SHP77 (cell line): ENCODE measurements at regions not wholly inside any gene's neighbourhood (a gene's known extent, or its start where the extent isn't known, plus 50 kb on each side); places are given as distances from the start of the nearest gene placed in this dataset.

Experiments used
- DNase-seq, 2 experiments: peaks; one replicate each; lab custom pipeline; 2025; lab: John Stamatoyannopoulos, UW

- DNase-seq = no peak
These were observed 138.9 kb downstream of the TOMM20 start for GRCh38 chr1:234989479-234990327.

DNA sequence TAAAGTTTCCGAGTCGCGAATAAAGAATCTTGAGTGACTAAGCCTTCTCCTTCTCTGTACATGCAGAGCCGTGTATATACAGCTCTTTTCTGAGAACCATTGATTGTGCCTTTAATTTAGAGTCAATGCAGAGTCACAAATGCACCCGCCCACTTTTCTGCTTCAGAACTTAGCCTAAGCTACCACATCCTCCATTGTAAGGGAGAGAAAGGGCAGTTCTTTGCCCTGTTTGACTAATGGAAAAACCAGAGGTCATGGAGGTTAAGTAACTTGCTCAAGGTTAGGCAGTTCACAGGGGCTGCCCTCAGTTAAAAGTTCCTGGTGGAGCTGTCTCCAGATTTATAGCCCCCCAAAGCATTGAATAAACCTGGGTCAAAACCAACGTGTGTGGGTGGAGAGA is 139.6 kb downstream of the TOMM20 start:
- DNase-seq = no peak

- no peak for DNase-seq
These were observed 140.1 kb downstream of the TOMM20 start for GRCh38 chr1:234988536-234988935.

DNA sequence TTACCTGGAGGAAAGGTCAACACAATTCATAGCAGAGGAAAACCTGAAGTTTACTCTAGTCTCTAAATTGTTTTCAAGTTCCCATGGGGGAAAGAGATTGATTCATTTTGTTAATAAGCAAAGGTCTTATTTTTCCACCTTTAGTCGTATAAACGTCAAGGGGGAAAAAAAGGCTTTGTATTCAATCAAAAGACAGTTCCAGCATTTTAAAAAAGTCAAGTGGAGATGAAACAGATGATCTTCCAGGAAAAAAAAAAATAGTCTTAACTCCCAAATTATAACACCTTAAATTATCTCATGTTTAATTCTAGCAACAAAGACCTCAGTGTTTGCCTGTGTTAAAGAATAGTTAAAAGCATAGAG is 140.5 kb downstream of the TOMM20 start:
- DNase-seq = no peak

DNA sequence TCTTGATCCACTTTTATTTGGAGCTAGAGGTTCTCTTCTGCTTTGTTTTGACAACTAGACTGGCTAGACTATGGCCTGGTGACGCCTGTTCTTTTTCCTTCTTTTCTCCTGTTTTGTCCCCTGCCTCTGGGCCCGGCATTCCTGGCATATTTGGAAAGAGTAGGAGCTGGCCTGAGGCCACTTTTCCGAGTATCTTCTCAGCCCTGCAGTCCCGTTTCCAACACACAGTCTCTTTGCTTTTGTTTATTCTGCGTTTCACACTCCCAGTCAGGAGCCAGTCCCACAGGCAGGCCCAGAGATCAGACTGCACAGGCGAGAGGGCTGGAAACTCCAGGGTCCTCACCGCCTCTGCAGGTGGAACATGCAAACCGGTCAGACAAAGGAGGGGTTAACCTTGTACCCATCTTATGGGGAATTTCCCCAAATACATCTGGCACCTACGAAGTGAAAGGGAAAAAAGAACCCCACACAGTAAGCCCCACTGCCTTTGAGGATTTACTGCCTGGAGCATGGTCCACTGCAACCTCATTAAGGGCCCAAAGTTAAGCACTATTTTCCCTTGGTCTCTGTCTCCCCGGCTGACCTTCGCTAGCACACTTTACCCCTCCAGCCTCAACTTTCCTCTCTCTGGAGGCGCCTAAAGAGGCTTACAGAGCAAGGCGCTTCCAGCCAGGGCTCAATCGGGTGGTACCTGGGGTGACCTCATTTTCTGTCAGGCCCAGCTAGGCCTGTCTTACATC is 141.1 kb downstream of the TOMM20 start:
- no peak for DNase-seq

GRCh38 chr1:234986750-234987414 is 141.8 kb downstream of the TOMM20 start:
- no peak for DNase-seq

DNA sequence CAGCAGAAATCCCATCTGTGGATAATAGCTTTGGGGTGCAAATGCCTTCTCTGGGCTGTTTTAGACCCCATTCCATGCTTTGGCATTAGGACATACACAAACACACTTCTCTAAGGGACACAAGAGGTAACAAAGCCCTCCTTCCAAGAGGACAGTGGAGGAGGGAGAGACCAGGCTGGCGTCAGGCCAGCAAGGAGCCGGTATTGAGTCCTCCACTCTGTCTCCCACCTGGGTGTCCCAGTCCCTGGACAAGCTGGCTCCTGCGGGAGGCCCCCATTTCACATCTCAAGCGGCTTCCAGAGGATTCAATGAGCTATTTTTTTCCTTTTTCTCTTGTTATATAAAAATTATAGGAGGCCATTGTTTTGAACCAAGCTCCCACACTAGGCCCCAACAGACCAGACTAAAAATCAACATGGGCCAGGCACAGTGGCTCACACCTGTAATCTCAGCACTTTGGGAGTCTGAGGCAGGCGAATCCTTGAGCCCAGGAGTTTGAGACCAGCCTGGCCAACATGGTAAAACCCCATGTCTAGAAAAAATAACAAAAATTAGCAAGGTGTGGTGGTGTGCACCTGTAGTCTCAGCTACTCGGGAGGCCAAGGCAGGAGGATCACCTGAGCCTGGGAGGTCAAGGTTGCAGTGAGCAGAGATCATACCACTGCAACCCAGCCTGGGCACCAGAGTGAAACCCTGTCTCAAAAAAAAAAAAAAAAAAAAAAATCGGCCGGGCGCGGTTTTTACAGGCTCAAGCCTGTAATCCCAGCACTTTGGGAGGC is 142.9 kb downstream of the TOMM20 start:
- no peak for DNase-seq

DNA sequence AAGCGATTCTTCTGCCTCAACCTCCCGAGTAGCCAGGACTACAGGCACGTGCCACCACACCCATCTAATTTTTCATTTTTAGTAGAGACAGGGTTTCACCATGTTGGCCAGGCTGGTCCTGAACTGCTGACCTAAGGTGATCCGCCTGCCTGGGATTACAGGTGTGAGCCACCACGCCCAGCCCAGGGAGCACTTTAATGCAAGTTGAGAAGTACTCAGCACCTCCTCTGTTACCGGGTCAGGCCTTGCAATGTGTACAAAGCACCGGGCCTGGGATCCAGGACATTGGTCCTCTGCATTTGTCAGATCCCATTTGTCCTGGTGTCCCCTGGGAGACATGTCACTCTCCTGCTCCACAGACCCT is 143.6 kb downstream of the TOMM20 start:
- no peak for DNase-seq

- DNase-seq = no peak
These were observed 144.9 kb downstream of the TOMM20 start for GRCh38 chr1:234983564-234984238.

- DNase-seq = no peak
These were observed 146.9 kb downstream of the TOMM20 start for GRCh38 chr1:234981758-234982157.

- DNase-seq = peak in 1 of 2 experiments; percentile 25
These were observed 147.8 kb downstream of the TOMM20 start for GRCh38 chr1:234980645-234981396.

GRCh38 chr1:234980291-234980644 is 148.4 kb downstream of the TOMM20 start:
- DNase-seq = no peak

DNA sequence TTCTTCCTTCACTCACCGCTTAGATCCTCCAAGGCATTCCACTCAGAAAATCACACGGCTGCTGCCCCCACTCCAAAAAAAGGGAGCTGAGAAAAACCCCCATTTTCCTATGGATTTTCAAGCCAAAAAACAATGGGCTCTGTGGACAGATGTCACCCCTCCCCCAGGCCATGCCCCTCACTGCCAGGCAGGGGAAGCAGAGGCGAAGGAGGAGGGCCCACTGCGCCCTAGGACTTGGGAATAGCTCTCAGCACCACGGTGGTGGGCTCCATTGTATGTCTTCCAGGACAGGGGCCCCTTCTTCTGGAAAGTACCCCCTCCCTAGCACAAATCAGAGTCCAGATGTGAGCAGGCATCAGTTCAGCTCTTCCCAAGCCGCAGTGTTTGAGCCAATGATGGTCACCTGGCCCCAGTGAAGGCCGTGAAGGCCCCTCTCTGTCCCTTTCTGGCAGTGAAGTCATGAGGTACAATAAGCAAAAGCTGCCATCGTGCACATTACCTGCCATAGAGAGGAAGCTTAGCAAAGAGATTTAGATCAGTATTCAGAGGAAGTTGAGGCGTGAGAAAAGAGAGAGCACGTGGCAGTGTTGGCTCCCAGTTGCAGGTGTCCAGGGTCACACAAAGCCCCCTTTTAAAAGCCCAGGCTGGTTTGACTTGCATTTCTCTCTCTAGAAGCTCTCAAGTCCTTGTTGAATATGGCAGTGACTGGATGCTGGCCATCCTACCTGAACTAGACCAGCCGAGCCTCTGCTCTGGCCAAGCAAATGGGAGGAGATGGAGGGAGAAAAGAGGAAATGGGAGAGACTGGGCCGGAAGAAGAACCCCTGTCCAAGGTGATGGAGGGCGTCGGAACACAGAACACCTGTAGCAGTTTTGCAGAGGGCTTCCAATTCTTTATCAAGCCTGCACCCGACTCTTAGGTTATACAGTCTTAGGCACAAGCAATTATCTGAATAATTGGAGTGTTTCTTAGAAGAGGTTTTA is 149.0 kb downstream of the TOMM20 start:
- no peak for DNase-seq

DNA sequence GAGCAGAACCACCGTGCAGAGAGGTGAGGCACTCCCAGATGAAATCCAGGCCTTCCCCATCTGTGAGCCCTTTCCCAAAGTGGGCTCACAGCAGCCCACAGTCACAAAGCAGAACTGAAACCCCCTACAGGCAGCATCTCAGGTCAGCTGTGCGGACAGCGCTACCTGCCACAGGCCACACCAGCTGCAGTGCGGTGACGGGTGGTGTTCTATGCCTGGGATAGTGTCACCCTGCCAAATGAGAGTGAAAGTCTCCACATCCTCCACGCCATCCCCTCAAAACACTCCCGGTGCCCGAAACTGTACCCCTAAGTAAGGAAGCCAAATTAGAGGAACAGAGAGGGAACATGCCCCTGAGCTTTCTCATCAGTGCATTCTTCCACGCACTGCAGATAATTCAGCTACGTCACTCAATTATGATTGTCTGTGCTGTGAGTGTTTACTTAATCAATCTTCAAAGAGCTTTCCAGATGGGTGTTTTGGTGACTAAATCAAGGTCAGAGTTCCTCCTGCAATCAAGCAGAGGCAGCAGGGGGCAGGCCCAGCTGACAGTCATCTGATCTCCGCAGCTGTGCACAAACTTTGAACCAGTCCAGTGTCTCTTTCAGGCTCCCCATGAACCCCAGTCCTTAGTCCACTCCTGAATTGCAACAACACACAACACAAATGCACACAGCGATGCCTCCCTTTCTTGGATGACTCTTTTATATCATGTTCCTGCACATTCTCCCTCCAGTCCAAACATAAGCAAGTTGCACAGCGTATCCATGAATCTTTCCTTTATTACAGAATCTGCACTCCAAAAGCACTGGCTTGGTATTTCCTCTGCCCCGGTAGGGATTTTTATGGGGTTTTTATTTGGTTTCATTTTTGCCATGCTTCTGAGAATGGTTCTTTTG is 150.0 kb downstream of the TOMM20 start:
- peak in 1 of 2 experiments; percentile 50 for DNase-seq

DNA sequence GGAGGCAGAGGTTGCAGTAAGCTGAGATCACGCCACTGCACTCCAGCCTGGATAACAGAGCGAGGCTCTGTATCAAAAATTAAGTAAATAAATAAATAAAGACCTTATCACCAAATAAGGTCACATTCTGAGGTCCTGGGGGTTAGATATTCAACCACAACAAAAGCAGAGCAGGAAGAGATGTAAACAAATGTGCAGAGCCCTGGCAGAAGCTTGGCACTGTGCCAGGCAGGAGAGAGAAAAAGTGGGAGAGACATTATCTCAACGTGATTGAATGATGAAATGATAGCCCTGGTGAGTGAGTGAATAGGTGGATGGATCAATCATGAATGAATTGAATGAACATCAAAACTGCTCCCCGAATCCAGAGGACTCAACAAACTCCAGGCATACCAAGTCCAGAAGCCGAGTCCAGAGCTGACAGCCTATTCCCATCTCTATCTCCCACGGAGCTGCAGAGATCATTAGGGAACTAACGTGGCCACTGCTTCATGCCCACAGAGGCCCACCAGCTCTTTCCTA is 150.7 kb downstream of the TOMM20 start:
- DNase-seq = peak in 1 of 2 experiments; percentile 24

DNA sequence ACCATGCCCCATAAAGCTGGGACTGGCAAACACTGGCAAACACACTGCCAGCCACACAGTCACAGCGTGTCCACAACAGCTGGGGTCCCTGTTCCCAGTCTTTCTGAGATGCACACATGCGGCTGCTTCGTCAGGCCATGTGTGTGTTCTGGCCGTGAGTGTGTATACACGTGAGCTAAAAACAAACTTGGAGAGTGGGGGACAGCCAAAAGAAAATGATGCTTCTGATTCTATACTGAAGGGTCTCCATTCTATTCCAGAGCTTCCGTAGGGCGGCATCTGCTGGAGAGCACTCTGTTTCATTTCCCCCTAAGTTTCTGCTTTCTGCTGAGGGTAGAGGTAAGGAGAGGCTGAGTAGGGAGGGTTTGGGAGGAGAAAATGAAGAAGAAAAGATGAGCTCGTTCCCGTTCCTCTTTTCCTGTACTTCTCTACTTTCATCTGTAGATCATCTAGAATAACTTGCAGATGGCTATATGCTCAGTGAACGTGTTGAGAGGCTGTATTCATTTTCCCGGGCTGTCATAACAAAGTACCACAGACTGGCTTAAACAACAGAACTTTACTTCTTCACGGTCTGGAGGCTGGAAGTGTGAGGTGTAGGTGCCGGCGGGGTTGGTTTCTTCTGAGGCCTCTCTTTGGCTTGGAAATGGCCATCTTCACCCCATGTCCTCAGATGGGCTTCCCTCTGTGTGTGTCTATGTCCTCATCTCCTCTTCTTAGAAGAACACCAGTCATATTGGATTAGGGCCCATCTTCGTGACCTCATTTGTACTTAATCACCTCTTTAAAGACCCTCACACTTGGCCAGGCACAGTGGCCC is 151.6 kb downstream of the TOMM20 start:
- DNase-seq = no peak
